IPS-18c (cell line): ENCODE measurements at regions not wholly inside any gene's neighbourhood (a gene's known extent, or its start where the extent isn't known, plus 50 kb on each side); places are given as distances from the start of the nearest gene placed in this dataset.

Experiments
- H3K4me3 ChIP-seq: 2 replicates; pipeline ENCODE4 v1.7.0; 2013; ENCODE audit warnings: low read depth, mild to moderate bottlenecking, low read length, moderate library complexity; ENCODE audit not compliant: insufficient read depth
- H3K9me3 ChIP-seq: one replicate; pipeline ENCODE4 v1.6.1; 2013; ENCODE audit warnings: mild to moderate bottlenecking, low read length, moderate library complexity; ENCODE audit not compliant: control insufficient read depth, insufficient read depth

DNA sequence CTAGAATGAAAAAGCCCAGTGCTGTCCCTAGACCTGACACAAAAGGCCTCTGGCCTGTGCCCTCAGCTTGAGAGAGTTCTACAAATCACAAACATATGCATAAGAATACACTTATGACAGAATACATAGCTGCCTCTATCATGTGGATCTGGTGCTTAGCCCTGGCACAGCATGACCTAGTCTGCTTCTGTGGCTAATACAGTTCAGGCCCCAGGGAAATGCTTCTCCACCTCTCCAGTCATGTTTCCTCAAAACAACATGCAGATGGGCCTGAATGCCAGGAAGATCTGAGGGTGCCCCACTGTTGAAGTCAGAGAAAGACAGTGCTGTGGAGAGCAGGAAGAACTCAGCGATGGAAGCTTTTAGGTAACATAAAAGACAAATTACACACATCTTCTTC lies 231.9 kb upstream of the SALL1 start:
- H3K9me3 ChIP-seq: no peaks in the 10 kb centered on the region

GRCh38 chr16:51382211-51382610 lies 231.1 kb upstream of the SALL1 start:
- Histone ChIP-seq H3K9me3 (no peaks in the 10 kb centered on the region), H3K4me3 (no peak overlapping the region)

More for the DNA sequence above, 231.9 kb upstream of the SALL1 start:
- no peak overlapping the region for H3K4me3 ChIP-seq

DNA sequence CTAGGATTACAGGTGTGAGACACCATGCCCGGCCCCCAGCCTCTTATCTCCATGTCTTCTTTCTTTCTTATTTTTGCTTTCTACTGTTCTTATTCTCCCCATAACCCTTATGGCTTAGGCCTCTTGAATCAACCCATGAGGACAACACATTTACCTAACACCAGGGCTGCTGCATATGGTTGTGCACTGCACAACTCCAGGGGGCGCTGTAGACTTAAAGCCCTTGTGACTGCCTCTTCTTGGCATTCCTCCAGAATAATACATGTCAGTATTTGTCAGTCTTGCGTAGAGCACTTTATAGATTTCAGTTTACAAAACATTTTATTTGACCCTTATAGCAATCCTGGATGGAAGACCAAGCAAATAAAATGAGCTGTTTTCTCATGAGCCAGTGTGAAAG lies 225.0 kb upstream of the SALL1 start:
- H3K4me3 ChIP-seq: no peak overlapping the region

GRCh38 chr16:51374790-51375189 lies 223.7 kb upstream of the SALL1 start:
- H3K4me3 ChIP-seq: no peak overlapping the region
- no peaks in the 10 kb centered on the region for H3K9me3 ChIP-seq

More for the DNA sequence above, 225.0 kb upstream of the SALL1 start:
- H3K9me3 ChIP-seq: no peaks in the 10 kb centered on the region

- Histone ChIP-seq H3K4me3 (no peak overlapping the region), H3K9me3 (no peaks in the 10 kb centered on the region)
These were observed 223.3 kb upstream of the SALL1 start for GRCh38 chr16:51374346-51374745.

- Histone ChIP-seq H3K4me3 (no peak overlapping the region), H3K9me3 (no peaks in the 10 kb centered on the region)
These were observed 214.6 kb upstream of the SALL1 start for GRCh38 chr16:51365715-51366114.

GRCh38 chr16:51359141-51359955 lies 208.3 kb upstream of the SALL1 start:
- no peaks in the 10 kb centered on the region for H3K9me3 ChIP-seq

DNA sequence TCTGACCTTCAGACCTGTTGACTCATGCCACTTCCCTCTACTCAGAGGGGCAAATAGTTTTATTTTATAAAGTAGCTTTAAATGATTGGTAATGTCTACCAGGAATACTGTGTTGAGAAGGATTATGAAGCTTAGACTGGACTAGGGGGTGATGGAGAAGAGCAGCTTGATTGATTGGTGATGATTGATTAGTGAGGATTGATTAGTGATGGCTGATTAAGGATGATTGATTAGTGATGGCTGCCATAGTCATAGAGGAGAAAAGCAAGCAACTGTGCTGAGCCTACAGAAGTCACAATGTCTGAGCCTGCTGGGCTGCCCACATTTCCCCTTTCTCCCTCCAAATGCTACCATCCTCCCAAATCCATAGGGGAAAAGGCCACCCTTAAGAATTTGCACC lies 206.8 kb upstream of the SALL1 start:
- Histone ChIP-seq H3K4me3 (no peak overlapping the region), H3K9me3 (no peaks in the 10 kb centered on the region)

More at GRCh38 chr16:51359141-51359955, 208.3 kb upstream of the SALL1 start:
- H3K4me3 ChIP-seq: no peak overlapping the region

GRCh38 chr16:51355875-51356274 lies 204.8 kb upstream of the SALL1 start:
- Histone ChIP-seq H3K9me3 (no peaks in the 10 kb centered on the region), H3K4me3 (no peak overlapping the region)

DNA sequence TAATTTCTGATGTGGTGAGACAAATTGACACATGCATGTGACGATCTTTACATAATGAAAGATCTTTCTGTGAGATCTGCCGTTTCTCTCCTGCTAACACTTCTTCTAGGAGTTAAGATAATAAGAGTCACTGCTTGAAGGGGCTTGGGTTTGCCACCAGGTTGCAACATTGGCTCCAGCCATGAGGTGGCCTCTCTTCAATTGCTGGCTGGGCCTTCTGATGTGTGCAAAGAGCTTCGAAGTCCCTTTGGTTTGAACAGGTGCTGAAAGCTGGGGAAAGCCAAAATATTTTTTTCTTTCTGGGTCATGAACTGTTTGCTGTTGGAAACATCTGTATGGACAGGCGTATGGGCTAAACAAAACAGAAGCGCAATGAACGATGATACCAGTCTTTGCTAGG lies 204.1 kb upstream of the SALL1 start:
- no peaks in the 10 kb centered on the region for H3K9me3 ChIP-seq
- no peak overlapping the region for H3K4me3 ChIP-seq

DNA sequence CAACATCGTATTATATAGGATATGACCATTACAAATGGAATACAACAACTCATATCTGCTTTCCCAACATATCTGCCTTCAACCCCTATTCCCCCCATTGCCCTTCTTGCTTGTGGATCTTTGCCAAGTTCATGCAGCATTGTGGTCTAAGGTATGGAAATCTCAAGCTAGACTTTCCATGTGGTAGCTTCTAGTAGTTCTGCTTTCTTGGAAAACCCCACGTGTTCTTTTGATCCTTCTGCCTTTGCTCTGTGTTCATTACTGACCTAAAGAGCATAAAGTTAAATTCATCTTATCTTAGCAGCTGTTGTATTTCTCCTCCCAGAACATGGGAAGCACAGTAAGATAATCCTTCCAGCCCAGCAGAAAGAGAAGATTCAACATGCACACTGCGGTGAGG lies 202.0 kb upstream of the SALL1 start:
- H3K9me3 ChIP-seq: no peaks in the 10 kb centered on the region
- no peak overlapping the region for H3K4me3 ChIP-seq

DNA sequence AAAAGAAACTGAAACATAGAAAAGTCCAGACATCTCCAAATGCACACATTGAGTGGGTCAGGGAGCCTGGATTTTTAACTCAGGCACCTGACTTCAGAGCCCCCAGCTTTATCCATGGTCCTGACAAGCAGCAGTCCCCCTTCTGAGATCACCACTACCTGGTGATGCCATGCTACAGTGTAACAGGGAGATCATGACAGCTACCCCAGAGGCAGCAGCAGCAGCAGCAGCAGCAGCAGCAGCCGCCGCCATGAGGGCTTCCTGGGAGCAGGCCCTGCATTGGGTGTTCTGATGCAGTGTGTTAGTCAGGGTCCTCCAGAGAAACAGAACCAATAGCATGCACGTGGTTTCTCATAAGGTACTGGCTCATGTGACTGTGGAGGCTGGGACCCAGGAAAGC lies 198.6 kb upstream of the SALL1 start:
- Histone ChIP-seq H3K4me3 (no peak overlapping the region), H3K9me3 (no peaks in the 10 kb centered on the region)

GRCh38 chr16:51343411-51343810 lies 192.3 kb upstream of the SALL1 start:
- no peaks in the 10 kb centered on the region for H3K9me3 ChIP-seq
- no peak overlapping the region for H3K4me3 ChIP-seq

DNA sequence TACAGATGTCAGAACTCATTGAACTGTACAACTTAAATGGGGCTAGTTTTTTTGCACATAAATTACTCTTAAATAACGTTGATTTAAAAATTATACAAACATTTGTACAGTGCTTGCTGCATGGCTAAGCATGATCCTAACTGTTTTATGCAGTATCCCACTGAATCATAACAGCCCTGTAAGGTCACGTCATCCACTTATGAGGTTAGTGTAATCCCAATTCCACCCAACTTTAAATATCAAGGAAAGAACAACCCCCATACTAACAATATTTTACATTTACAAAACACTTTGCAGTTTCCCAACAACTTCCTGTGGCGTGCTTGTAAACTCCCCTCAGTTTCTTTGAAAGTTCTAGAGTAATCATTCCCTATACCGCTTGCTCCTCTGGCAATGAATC lies 190.1 kb upstream of the SALL1 start:
- Histone ChIP-seq H3K4me3 (no peak overlapping the region), H3K9me3 (no peaks in the 10 kb centered on the region)

GRCh38 chr16:51337662-51338061 lies 186.6 kb upstream of the SALL1 start:
- Histone ChIP-seq H3K4me3 (no peak overlapping the region), H3K9me3 (no peaks in the 10 kb centered on the region)

DNA sequence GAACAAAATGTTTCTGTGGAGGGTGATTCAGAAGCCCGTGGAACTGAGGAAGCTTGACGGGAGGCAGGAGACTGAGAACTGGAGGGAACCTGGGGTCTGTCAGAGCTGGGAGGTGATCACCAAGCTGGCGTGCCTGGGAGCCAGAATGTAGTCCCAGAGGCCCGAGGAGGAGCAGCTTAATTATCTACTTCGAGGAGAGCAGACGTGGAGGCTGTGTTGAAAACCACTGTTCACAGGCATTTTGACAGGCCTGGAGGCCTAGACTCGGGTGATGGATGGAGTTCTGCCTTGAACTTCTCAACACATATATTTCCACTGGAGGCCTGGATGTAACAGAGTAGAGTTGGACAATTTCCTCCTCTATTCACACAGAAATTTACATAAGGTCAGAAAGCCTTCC lies 177.7 kb upstream of the SALL1 start:
- peaks cover 12% of the 10 kb centered on the region for H3K9me3 ChIP-seq
- H3K4me3 ChIP-seq: no peak overlapping the region

DNA sequence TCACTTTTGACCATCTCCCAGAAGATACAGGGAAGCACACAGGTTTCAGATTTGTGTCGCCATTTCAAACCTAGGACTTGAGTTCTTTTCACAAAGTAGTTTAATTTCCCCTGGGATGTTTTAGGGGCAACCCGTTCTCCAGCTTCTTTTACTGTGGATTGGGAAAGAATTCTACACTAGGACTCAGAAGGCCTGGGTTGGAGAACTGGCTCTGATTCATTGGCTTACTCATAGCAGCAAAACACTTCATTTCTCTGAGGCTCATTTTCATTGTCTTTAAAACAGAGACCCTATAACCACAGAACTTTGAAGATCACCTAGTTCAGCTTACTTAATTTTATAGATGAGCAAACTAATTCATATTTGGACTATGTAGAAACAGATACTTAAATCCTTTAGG lies 175.9 kb upstream of the SALL1 start:
- Histone ChIP-seq H3K4me3 (no peak overlapping the region), H3K9me3 (peaks cover 12% of the 10 kb centered on the region)

DNA sequence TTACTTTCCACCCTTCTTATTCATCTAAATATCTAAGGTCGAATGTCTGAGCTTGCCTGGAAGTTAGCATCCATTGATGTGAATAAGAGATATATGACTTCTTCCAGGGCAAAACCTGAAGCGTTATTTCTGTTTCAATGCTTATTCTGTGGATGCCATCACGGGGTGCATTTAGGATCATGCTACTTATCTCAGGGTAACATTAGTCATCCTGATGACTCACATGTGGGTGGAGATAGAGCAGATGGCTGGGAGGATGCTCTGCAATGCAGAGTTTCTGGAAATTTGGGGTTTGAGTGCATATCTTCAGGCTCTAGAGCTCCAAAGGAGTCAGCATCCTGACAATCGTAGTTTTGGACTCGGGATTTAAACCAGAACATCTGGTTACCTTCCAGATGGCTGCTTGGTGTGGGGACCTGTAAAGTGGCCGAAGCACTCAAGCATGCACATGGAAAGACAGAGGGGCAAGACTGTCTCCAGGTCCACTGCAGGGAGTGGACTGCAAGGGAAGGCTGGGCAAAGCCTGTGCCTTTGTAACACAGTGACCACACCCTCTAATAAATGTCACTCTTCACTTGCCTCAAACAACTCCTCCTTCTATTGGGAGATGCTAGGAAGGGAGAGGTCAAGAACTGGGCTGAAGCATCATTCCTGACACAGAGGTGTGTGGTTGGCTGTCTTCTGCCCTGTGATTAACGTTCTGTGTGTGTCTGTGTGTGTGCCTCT lies 175.2 kb upstream of the SALL1 start:
- no peak overlapping the region for H3K4me3 ChIP-seq
- peaks cover 11% of the 10 kb centered on the region for H3K9me3 ChIP-seq
